ENCODE measurements at regions not wholly inside any gene's neighbourhood (a gene's known extent, or its start where the extent isn't known, plus 50 kb on each side); places are given as distances from the start of the nearest gene placed in this dataset.

- TF ChIP-seq POLR2A (IDR thresholded peaks at IDR 0.05): no peak
- TF ChIP-seq CTCF (IDR thresholded peaks at IDR 0.05): no peak
Observed at GRCh38 chr22:49354516-49355210, 473.0 kb downstream of the BRD1 start.
